ENCODE measurements at regions not wholly inside any gene's neighbourhood (a gene's known extent, or its start where the extent isn't known, plus 50 kb on each side); places are given as distances from the start of the nearest gene placed in this dataset.

DNA sequence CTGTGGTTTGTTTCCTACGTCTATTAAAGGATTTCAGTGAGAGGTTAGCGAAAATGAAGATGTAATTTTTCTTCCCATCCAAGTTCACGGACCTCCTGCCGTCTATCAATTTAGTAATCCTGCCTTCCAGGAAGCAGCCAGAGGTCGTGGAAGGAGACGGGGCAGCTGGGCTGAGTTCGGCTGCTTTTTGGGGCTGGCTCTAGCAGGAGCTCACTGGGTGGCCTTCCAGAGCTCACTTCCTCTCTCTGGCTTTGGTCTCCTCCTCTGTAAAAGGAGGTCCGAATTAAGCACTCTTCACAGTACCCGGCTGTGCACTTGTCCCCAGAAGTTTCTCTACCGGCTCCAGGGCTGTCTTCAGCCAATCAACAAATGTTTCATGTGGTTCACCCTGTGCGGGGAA, 295.4 kb downstream of the BCOR start:
- H2BK120ac ChIP-seq (ENCODE audit: low read depth, low read length, poor library complexity, severe bottlenecking): no peak overlapping the region
- H3K9me3 ChIP-seq (ENCODE audit: control insufficient read depth, low read depth, low read length): no peaks in the 10 kb centered on the region
- no peak overlapping the region for H4K8ac ChIP-seq (replicated peaks; ENCODE audit: insufficient read length, low read depth, low read length)
- H3K14ac ChIP-seq (ENCODE audit: insufficient read depth, low read length): no peak overlapping the region; the same call in 1 of the 2 replicates
- H4K20me1 ChIP-seq (ENCODE audit: control insufficient read depth, insufficient read depth, insufficient read length): no peaks in the 10 kb centered on the region
- no peak overlapping the region for H3K9ac ChIP-seq (ENCODE audit: extremely low read depth, insufficient read length, low read length)
- no peak overlapping the region for H4K91ac ChIP-seq (ENCODE audit: insufficient read length, low read depth, low read length)
- DNase-seq: no peak
- H3K18ac ChIP-seq (ENCODE audit: insufficient read length, low read depth, low read length): no peak overlapping the region
- H2BK20ac ChIP-seq (ENCODE audit: low read depth, low read length, poor library complexity, severe bottlenecking): no peak overlapping the region
- no peak overlapping the region for H3K27ac ChIP-seq (ENCODE audit: insufficient read length, low read depth, low read length)
- WGBS (ENCODE audit: extremely low coverage, insufficient read length, low lambda C conversion rate): no CpG with 5 or more reads among the region's 11 CpGs
- TF ChIP-seq, protein P1, sequence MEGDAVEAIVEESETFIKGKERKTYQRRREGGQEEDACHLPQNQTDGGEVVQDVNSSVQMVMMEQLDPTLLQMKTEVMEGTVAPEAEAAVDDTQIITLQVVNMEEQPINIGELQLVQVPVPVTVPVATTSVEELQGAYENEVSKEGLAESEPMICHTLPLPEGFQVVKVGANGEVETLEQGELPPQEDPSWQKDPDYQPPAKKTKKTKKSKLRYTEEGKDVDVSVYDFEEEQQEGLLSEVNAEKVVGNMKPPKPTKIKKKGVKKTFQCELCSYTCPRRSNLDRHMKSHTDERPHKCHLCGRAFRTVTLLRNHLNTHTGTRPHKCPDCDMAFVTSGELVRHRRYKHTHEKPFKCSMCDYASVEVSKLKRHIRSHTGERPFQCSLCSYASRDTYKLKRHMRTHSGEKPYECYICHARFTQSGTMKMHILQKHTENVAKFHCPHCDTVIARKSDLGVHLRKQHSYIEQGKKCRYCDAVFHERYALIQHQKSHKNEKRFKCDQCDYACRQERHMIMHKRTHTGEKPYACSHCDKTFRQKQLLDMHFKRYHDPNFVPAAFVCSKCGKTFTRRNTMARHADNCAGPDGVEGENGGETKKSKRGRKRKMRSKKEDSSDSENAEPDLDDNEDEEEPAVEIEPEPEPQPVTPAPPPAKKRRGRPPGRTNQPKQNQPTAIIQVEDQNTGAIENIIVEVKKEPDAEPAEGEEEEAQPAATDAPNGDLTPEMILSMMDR (conservative IDR thresholded peaks at IDR 0.05): no peak
- H3K79me2 ChIP-seq (ENCODE audit: insufficient read depth, low read length): no peaks in the 10 kb centered on the region
- no peaks in the 10 kb centered on the region for H3K79me1 ChIP-seq (ENCODE audit: insufficient read depth, low read depth, low read length, poor library complexity, severe bottlenecking)
- peaks cover 50 to 57% of the 10 kb centered on the region in 2 experiments for H3K9me3 Mint-ChIP-seq
- H3K36me3 Mint-ChIP-seq (ENCODE audit: insufficient read depth in 1 of 3, low read depth in 3 of 3): peaks cover 0 to 4% (median 0%) of the 10 kb centered on the region in 3 experiments; a peak in 3 of 7 replicates
- peaks cover 12 to 14% of the 10 kb centered on the region in 2 experiments for H3K4me1 Mint-ChIP-seq
- no peak overlapping the region for H3K27ac Mint-ChIP-seq
- H2BK12ac ChIP-seq (ENCODE audit: insufficient read length, low read depth, low read length): no peak overlapping the region
- H3K4me3 Mint-ChIP-seq: no peak overlapping the region
- no peak overlapping the region for H2AK5ac ChIP-seq (ENCODE audit: insufficient read length, low read length)
- no peak overlapping the region for H3K23ac ChIP-seq (ENCODE audit: insufficient read length, low read depth, low read length)
- peaks cover 7% of the 10 kb centered on the region; the same call in 1 of the 2 replicates for H3K4me1 ChIP-seq (ENCODE audit: insufficient read depth, low read length)
- H2BK5ac ChIP-seq (ENCODE audit: insufficient read length, low read length): no peak overlapping the region
- no peak overlapping the region for H3K56ac ChIP-seq (ENCODE audit: insufficient read length, low read depth, low read length)
- no peaks in the 10 kb centered on the region for H3K27me3 ChIP-seq (ENCODE audit: insufficient read depth, low read length)
- peaks cover 3% of the 10 kb centered on the region for H3K27me3 Mint-ChIP-seq (ENCODE audit: low read depth)
- no peak overlapping the region for H3K4ac ChIP-seq (ENCODE audit: low read depth, low read length)
- H2BK15ac ChIP-seq (ENCODE audit: low read depth, low read length): no peak overlapping the region
- no peak overlapping the region for H2AFZ ChIP-seq (ENCODE audit: low read length)
- no peak overlapping the region for H3K4me2 ChIP-seq (ENCODE audit: insufficient read depth, insufficient read length, low read length)
- no peak overlapping the region for H4K5ac ChIP-seq (ENCODE audit: insufficient read length, low read depth, low read length)
- H3K23me2 ChIP-seq (ENCODE audit: insufficient read length, low read depth, low read length, poor library complexity, severe bottlenecking): no peaks in the 10 kb centered on the region
- no peak overlapping the region for H3T11ph ChIP-seq (ENCODE audit: low read length)

Measured in H9 (cell line).